BE2C (cell line): ENCODE measurements at regions not wholly inside any gene's neighbourhood (a gene's known extent, or its start where the extent isn't known, plus 50 kb on each side); places are given as distances from the start of the nearest gene placed in this dataset.

Experiments used
- DNase-seq: peaks from one replicate; pipeline ENCODE4 v3.0.0-alpha.2; 2020
- H3K27me3 ChIP-seq: fragments of 250-450 bp; sonication (Bioruptor Pico); 2 replicates; pipeline ENCODE4 v1.5.1; 2020; ENCODE audit warnings: mild to moderate bottlenecking
- H3K36me3 ChIP-seq: fragments of 250-450 bp; sonication (Bioruptor Pico); 2 replicates; pipeline ENCODE4 v1.5.1; 2020; ENCODE audit warnings: mild to moderate bottlenecking
- H3K4me1 ChIP-seq: fragments of 250-450 bp; sonication (Bioruptor Pico); 2 replicates; pipeline ENCODE4 v1.5.1; 2020
- H3K4me3 ChIP-seq: 2 replicates; pipeline ENCODE4 v1.5.1; 2011; ENCODE audit warnings: low read depth, low read length
- H3K9me3 ChIP-seq: fragments of 250-450 bp; sonication (Bioruptor Pico); 2 replicates; pipeline ENCODE4 v1.5.1; 2020
- TF ChIP-seq, protein P1 (sequence below): IDR thresholded peaks from 2 replicates; pipeline ENCODE4 v1.5.1; 2012; ENCODE audit warnings: mild to moderate bottlenecking, low read depth, low read length

DNA sequence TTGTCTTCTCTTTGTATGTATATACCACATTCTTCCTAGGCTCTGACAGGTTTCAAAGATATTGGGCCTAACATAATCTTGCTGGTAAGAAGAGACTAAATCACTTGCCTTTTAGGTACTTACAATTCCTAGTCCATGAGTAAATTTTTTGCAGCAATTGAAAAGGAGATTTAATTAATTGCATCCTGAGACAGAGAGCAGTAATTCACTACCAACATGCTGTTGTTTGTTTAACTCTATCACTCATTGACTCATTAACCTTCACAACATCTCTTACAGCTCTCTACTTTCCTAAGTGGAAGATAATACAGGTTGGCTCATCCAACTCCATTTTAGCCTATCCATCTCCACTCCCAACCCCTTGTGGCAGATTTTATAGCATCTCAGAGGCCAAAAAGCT is 280.4 kb downstream of the ALDH8A1 start:
- H3K9me3 ChIP-seq = no peaks in the 10 kb centered on the region
- H3K4me1 ChIP-seq = no peaks in the 10 kb centered on the region
- H3K36me3 ChIP-seq = no peaks in the 10 kb centered on the region
- TF ChIP-seq, protein P1, sequence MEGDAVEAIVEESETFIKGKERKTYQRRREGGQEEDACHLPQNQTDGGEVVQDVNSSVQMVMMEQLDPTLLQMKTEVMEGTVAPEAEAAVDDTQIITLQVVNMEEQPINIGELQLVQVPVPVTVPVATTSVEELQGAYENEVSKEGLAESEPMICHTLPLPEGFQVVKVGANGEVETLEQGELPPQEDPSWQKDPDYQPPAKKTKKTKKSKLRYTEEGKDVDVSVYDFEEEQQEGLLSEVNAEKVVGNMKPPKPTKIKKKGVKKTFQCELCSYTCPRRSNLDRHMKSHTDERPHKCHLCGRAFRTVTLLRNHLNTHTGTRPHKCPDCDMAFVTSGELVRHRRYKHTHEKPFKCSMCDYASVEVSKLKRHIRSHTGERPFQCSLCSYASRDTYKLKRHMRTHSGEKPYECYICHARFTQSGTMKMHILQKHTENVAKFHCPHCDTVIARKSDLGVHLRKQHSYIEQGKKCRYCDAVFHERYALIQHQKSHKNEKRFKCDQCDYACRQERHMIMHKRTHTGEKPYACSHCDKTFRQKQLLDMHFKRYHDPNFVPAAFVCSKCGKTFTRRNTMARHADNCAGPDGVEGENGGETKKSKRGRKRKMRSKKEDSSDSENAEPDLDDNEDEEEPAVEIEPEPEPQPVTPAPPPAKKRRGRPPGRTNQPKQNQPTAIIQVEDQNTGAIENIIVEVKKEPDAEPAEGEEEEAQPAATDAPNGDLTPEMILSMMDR = no peak
- H3K4me3 ChIP-seq = no peak overlapping the region
- DNase-seq = no peak
- H3K27me3 ChIP-seq = no peaks in the 10 kb centered on the region

DNA sequence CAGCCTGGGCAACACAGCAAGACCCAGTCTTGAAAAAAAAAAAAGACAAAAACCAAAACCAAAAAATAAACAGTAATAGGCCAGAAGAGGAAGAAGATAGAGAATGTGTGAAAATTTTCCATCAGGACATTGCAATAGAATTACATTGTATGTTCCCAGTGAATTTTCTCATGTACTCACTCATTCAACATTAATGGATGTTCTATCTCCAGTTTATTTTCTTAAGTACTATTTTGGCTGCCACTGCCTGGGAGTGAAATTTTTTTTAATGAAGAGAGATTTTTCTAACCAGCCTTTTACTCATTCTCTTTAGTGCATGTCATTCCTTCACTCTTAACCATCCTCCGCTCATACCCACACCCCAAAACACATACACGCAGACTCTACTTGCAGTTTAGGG is 282.8 kb downstream of the ALDH8A1 start:
- DNase-seq = no peak
- no peaks in the 10 kb centered on the region for H3K4me1 ChIP-seq
- H3K27me3 ChIP-seq = no peaks in the 10 kb centered on the region
- H3K9me3 ChIP-seq = no peaks in the 10 kb centered on the region
- H3K36me3 ChIP-seq = no peaks in the 10 kb centered on the region
- H3K4me3 ChIP-seq = no peak overlapping the region
- TF ChIP-seq, protein P1 = no peak

DNA sequence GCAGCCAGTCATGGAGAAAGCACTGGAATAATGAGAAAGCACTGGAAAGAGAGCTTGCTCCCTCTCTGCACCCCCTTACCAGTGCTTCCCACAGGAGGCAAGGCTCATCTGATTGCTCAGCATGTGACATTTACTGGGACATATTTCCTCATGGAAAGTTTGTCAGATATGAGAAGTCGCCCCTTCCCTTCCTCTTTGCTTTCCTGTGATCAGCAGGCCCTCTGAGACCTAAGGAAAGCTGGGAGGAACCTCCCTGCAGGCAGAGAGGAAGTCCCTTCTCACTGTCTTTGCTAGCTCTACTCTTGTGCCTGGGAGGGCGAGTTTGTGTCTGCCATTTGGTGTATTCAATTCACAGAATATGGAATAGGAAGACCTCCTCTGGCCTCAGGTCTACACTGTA is 283.8 kb downstream of the ALDH8A1 start:
- H3K27me3 ChIP-seq = no peaks in the 10 kb centered on the region
- no peaks in the 10 kb centered on the region for H3K4me1 ChIP-seq
- no peak for DNase-seq
- H3K36me3 ChIP-seq = no peaks in the 10 kb centered on the region
- H3K9me3 ChIP-seq = no peaks in the 10 kb centered on the region
- TF ChIP-seq, protein P1 = no peak
- H3K4me3 ChIP-seq = no peak overlapping the region

DNA sequence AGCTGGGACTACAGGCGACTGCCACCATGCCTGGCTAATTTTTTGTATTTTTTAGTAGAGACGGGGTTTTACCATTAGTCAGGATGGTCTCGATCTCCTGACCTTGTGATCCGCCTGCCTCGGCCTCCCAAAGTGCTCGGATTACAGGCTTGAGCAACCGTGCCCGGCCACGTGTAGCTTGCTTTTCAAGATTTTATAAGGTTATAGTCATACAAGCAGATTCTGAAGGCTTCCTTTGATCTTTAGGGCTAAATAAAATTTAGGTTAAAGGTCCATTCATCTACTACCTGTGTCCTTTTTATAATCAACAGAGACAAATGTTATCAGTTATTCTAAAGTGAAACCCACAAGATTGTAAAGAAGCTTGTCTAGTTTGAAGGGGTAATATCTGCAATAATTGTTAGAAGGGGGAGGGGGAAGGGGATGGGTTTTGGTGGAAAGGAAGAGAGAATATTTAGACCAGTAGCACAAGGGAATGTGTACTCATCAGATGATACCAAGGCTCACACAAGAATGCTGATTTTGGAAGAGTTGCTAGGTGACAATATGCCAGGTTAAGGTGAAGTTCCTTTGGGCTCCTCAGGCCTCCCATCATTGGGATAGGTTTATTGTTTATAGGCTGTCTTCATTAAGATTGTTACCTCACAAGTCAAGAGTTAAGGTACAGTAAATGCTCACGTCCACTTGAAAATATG is 284.7 kb downstream of the ALDH8A1 start:
- no peak overlapping the region for H3K4me3 ChIP-seq
- TF ChIP-seq, protein P1 = no peak
- no peaks in the 10 kb centered on the region for H3K27me3 ChIP-seq
- H3K9me3 ChIP-seq = no peaks in the 10 kb centered on the region
- no peaks in the 10 kb centered on the region for H3K4me1 ChIP-seq
- no peak for DNase-seq
- no peaks in the 10 kb centered on the region for H3K36me3 ChIP-seq

DNA sequence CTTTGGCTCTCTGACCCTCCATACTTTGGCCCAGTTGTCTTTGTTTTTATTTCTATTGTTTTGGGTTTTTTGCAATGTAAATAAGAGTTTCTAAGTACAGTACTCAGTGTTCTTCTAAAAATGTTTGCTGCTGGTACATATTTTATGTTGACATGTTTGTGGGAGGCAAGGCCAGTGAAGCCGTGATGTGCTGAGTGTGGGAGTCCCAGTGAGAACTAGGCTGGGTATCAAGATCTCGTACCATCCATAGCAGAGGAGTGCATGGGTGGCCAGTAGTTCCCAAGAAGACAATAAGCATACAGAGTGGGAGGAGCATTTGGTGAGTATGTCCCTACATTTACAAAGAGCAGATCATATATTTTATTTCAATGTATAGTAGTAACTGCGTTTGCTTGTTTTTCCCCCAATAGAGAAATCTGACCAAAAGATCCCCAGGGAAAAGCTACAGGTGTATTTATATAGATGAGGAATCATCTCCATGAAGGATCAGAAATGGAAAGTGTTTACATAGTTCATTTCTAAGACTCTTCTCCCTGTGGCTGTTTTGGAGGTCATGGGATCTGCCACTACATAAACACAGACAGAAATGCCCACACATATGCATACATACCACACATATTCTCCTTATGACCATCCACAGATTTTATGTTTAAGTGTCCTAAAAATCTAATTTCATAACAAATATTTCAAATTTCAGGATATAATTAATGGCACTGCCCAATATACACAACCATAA is 285.9 kb downstream of the ALDH8A1 start:
- TF ChIP-seq, protein P1 = no peak
- no peaks in the 10 kb centered on the region for H3K9me3 ChIP-seq
- H3K4me3 ChIP-seq = no peak overlapping the region
- no peak for DNase-seq
- H3K27me3 ChIP-seq = no peaks in the 10 kb centered on the region
- H3K36me3 ChIP-seq = no peaks in the 10 kb centered on the region
- no peaks in the 10 kb centered on the region for H3K4me1 ChIP-seq

DNA sequence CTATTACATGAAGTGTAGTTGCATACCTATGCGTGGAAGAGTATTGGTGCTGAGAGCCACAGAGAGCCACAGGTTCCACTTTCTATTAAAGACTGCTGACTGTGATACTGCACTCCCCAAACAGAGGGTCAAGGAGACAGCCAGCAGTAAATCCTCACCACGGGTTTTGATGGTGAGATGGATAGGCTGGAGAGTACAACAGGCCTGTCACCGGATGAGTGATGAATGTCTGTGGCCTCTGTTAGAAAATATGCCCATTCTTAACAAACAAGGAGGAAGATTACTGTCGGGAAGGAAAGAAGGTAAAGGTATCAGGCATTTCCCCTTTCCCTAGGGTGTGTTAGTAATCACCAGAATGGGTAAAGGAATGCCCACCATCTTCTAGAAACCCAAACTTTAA is 286.5 kb downstream of the ALDH8A1 start:
- Histone ChIP-seq H3K4me3 (no peak overlapping the region), H3K4me1 (no peaks in the 10 kb centered on the region), H3K36me3 (no peaks in the 10 kb centered on the region), H3K27me3 (no peaks in the 10 kb centered on the region), H3K9me3 (no peaks in the 10 kb centered on the region)
- TF ChIP-seq, protein P1 = no peak
- no peak for DNase-seq
